ENCODE measurements at regions not wholly inside any gene's neighbourhood (a gene's known extent, or its start where the extent isn't known, plus 50 kb on each side); places are given as distances from the start of the nearest gene placed in this dataset.
A peak's percentile ranks its signal among the peaks of the same experiment; 100 is the strongest.

DNA sequence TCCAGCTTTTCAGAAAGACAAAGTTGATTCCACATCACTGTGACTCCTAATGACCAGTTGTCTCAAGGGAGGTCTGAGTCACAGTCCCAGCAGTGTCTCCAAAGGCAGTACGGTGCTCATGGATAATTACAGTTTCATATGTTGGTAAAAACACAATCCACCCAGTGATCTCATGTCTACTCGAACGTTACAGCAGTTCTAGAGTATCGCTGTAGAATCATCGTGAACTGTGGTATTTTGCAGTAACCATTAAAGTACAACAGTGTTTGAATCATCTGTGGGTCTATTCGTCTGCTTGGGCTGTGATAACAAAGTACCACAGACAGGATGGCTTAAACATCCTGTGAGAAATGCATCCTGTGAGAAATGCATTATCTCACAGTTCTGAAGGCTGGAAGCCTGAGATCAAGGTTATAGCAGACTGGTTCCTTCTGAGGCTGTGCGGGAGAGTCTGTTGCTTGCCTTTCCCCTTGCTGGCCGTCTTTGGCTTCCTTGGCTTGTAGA lies 121.1 kb upstream of the SORBS2 start:
- DNase-seq (ENCODE audit: low spot score), result no peak
- peaks cover 31% of the 10 kb centered on the region for H3K4me1 Mint-ChIP-seq
- Histone ChIP-seq H2AFZ (replicated peaks) (no peak overlapping the region), H3K36me3 (no peaks in the 10 kb centered on the region), H4K20me1 (ENCODE audit: low read depth) (no peaks in the 10 kb centered on the region), H3K27me3 (no peaks in the 10 kb centered on the region), H3K4me1 (peaks cover 17% of the 10 kb centered on the region), H3K4me3 (no peak overlapping the region), H3K4me2 (no peak overlapping the region), H3K79me2 (ENCODE audit: low read depth) (no peaks in the 10 kb centered on the region), H3K9ac (no peak overlapping the region), H3K9me3 (ENCODE audit: low read depth) (no peaks in the 10 kb centered on the region), H3K27ac (no peak overlapping the region), H3F3A (ENCODE audit: low read depth) (no peaks in the 10 kb centered on the region)
- TF ChIP-seq EZH2phosphoT487 (IDR thresholded peaks at IDR 0.05), result no peak
- TF ChIP-seq EZH2 (IDR thresholded peaks at IDR 0.05), result no peak
- TF ChIP-seq, protein P1, sequence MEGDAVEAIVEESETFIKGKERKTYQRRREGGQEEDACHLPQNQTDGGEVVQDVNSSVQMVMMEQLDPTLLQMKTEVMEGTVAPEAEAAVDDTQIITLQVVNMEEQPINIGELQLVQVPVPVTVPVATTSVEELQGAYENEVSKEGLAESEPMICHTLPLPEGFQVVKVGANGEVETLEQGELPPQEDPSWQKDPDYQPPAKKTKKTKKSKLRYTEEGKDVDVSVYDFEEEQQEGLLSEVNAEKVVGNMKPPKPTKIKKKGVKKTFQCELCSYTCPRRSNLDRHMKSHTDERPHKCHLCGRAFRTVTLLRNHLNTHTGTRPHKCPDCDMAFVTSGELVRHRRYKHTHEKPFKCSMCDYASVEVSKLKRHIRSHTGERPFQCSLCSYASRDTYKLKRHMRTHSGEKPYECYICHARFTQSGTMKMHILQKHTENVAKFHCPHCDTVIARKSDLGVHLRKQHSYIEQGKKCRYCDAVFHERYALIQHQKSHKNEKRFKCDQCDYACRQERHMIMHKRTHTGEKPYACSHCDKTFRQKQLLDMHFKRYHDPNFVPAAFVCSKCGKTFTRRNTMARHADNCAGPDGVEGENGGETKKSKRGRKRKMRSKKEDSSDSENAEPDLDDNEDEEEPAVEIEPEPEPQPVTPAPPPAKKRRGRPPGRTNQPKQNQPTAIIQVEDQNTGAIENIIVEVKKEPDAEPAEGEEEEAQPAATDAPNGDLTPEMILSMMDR (IDR thresholded peaks at IDR 0.05), result no peak
- no peaks in the 10 kb centered on the region for H3K27me3 Mint-ChIP-seq (ENCODE audit: insufficient read depth, low read depth)
- H3K27ac Mint-ChIP-seq, result peak overlapping the region; percentile 4
- no peak overlapping the region for H3K4me3 Mint-ChIP-seq
- no peaks in the 10 kb centered on the region for H3K36me3 Mint-ChIP-seq
- no peaks in the 10 kb centered on the region for H3K9me3 Mint-ChIP-seq

DNA sequence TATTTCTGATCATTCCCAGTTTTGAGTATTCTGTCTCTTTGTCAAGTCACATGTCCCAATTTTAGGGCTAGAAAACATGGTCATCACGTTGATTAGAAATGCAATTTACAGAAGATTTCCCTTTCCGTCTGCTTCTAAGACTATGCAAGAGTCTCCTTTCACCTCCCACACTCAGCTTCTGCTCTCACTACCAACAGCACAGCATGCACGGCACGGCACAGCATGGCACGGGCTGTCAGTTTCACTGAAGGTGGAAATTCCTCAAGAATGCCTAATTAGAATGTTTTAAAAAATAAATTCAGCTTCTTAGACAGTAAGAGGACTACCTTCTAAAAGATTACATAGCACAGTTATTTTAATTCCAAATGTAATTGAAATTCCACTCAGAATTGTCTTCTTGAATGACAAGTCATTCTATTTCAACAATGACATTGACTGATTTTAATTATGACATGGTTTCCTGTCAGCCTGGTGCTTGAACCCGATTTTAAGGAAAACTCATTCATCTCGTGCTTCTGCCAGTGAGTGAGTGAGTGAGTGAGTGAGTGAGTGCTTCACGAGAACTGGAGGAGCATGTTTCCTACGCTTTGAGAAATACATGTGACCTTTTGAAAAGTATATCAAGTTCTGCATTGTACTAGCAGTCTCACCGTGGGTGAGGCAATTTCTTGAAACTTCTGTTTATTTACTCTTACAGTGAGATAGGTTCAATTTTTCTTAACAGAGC lies 124.8 kb upstream of the SORBS2 start:
- Histone ChIP-seq H3K4me3 (no peak overlapping the region), H3K9me3 (ENCODE audit: low read depth) (no peaks in the 10 kb centered on the region), H3K36me3 (no peaks in the 10 kb centered on the region), H3K27ac (no peak overlapping the region), H3K79me2 (ENCODE audit: low read depth) (no peaks in the 10 kb centered on the region), H2AFZ (replicated peaks) (no peak overlapping the region), H3K27me3 (no peaks in the 10 kb centered on the region), H4K20me1 (ENCODE audit: low read depth) (no peaks in the 10 kb centered on the region), H3K4me1 (peaks cover 27% of the 10 kb centered on the region), H3F3A (ENCODE audit: low read depth) (no peaks in the 10 kb centered on the region), H3K9ac (no peak overlapping the region), H3K4me2 (no peak overlapping the region)
- Mint-ChIP-seq H3K9me3 (no peaks in the 10 kb centered on the region), H3K27ac (peak overlapping the region; percentile 11), H3K27me3 (ENCODE audit: insufficient read depth, low read depth) (no peaks in the 10 kb centered on the region), H3K4me1 (peaks cover 29% of the 10 kb centered on the region), H3K36me3 (no peaks in the 10 kb centered on the region), H3K4me3 (no peak overlapping the region)
- TF ChIP-seq EZH2 (IDR thresholded peaks at IDR 0.05) (no peak), EZH2phosphoT487 (IDR thresholded peaks at IDR 0.05) (no peak)
- TF ChIP-seq, protein P1 (IDR thresholded peaks at IDR 0.05), result no peak
- DNase-seq (ENCODE audit: low spot score), result no peak

DNA sequence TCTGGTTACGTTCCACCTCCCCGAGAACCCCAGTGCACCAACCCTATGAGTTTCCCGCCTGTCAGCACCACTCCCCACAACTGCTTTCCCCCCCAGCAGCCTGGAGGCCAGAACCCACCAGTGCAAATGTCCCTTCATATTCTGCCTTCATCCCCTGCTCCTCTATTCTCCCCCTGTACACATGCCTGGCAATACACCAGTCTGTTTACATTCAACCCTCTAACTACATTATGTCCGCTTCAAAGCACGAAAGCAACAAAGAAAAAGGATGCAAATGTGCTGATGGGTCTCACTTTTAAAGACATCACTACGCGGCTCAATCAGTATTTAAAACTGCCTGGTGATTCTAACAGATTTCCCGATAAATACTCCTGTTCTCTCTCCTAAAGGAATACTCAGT lies 126.7 kb upstream of the SORBS2 start:
- H3K4me1 ChIP-seq, result peaks cover 17% of the 10 kb centered on the region
- no peaks in the 10 kb centered on the region for H3K79me2 ChIP-seq (ENCODE audit: low read depth)
- no peak overlapping the region for H3K27ac Mint-ChIP-seq
- peak overlapping the region; percentile 32 for H3K4me2 ChIP-seq
- H3K9me3 Mint-ChIP-seq, result no peaks in the 10 kb centered on the region
- no peaks in the 10 kb centered on the region for H3F3A ChIP-seq (ENCODE audit: low read depth)
- H3K9ac ChIP-seq, result no peak overlapping the region
- no peaks in the 10 kb centered on the region for H3K27me3 Mint-ChIP-seq (ENCODE audit: insufficient read depth, low read depth)
- no peaks in the 10 kb centered on the region for H3K27me3 ChIP-seq
- H3K4me3 ChIP-seq, result no peak overlapping the region
- no peak overlapping the region for H3K27ac ChIP-seq
- no peaks in the 10 kb centered on the region for H4K20me1 ChIP-seq (ENCODE audit: low read depth)
- H3K4me1 Mint-ChIP-seq, result peaks cover 12% of the 10 kb centered on the region
- H3K9me3 ChIP-seq (ENCODE audit: low read depth), result no peaks in the 10 kb centered on the region
- no peak overlapping the region for H2AFZ ChIP-seq (replicated peaks)
- DNase-seq (ENCODE audit: low spot score), result peak; percentile 61
- TF ChIP-seq, protein P1 (IDR thresholded peaks at IDR 0.05), result no peak
- TF ChIP-seq EZH2 (IDR thresholded peaks at IDR 0.05) (no peak), EZH2phosphoT487 (IDR thresholded peaks at IDR 0.05) (no peak)
- H3K36me3 Mint-ChIP-seq, result no peaks in the 10 kb centered on the region
- no peaks in the 10 kb centered on the region for H3K36me3 ChIP-seq
- H3K4me3 Mint-ChIP-seq, result no peak overlapping the region

Measured in neural progenitor cell (in vitro differentiated cells).